LNCaP clone FGC (cell line): ENCODE measurements at regions not wholly inside any gene's neighbourhood (a gene's known extent, or its start where the extent isn't known, plus 50 kb on each side); places are given as distances from the start of the nearest gene placed in this dataset.

Source experiments
- DNase-seq: peaks from one replicate; pipeline ENCODE4 v3.0.0-alpha.2; 2011; ENCODE audit warnings: low read depth
- H3K4me3 ChIP-seq: 2 replicates; pipeline ENCODE4 v1.5.1; 2011; ENCODE audit warnings: mild to moderate bottlenecking, low read depth, low read length, control low read depth
- CTCF ChIP-seq: IDR thresholded peaks from 2 replicates; pipeline ENCODE4 v1.5.1; 2012; ENCODE audit warnings: mild to moderate bottlenecking; ENCODE audit not compliant: control insufficient read depth, insufficient read depth; ENCODE audit errors: extremely low read depth

DNA sequence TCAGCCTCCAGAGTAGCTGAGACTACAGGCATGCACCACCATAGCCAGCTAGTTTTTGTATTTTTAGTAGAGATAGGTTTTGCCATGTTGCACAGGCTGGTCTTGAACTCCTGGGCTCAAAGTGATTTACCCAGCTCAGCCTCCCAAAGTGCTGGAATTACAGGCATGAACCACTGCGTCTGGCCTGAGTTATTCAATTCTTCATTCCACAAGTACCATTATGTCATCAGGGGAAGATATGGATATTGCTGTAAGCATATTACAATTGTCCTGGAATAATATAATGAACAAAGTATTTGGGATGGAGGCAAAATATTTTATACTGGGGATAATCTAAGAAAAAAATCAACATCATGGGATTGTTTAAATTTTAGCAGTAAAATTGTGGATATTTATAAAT is 646.0 kb upstream of the SLITRK6 start:
- no peak for TF ChIP-seq CTCF
- no peak overlapping the region for H3K4me3 ChIP-seq
- no peak for DNase-seq

- H3K4me3 ChIP-seq: no peak overlapping the region
- no peak for TF ChIP-seq CTCF
Observed at GRCh38 chr13:86445672-86446071, 646.5 kb upstream of the SLITRK6 start.

DNA sequence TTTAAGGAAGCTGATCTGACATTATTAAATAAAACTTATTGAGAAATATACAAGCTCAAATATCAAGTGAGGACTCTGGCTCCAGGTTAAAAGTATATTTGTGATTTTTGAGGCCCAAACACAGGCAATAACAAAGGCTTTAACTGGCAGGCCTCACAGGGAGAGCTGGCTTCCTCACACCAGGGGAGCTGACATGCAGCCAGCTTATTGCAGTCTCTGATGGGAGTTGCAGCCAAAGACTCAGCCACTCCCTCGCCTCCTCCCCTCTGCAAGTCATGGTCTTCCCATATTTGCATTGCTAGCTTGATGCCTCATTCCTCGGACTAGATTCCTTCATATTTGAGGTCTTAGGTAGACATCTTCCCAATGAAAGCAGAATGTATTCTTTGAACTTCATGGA is 647.1 kb upstream of the SLITRK6 start:
- H3K4me3 ChIP-seq: no peak overlapping the region
- DNase-seq: no peak
- no peak for TF ChIP-seq CTCF

More at GRCh38 chr13:86445672-86446071, 646.5 kb upstream of the SLITRK6 start:
- DNase-seq: no peak

- TF ChIP-seq CTCF: no peak
- DNase-seq: no peak
Observed at GRCh38 chr13:86447479-86447878, 648.3 kb upstream of the SLITRK6 start.

GRCh38 chr13:86462011-86462410 is 662.8 kb upstream of the SLITRK6 start:
- no peak overlapping the region for H3K4me3 ChIP-seq
- TF ChIP-seq CTCF: no peak
- no peak for DNase-seq

More at GRCh38 chr13:86447479-86447878, 648.3 kb upstream of the SLITRK6 start:
- no peak overlapping the region for H3K4me3 ChIP-seq

- no peak overlapping the region for H3K4me3 ChIP-seq
- TF ChIP-seq CTCF: no peak
- no peak for DNase-seq
Observed at GRCh38 chr13:86464193-86464592, 665.0 kb upstream of the SLITRK6 start.

- TF ChIP-seq CTCF: no peak
- no peak for DNase-seq
- H3K4me3 ChIP-seq: no peak overlapping the region
Observed at GRCh38 chr13:86474971-86475370, 675.8 kb upstream of the SLITRK6 start.
